Subcutaneous abdominal adipose tissue (tissue), 5 donors: ENCODE measurements at regions not wholly inside any gene's neighbourhood (a gene's known extent, or its start where the extent isn't known, plus 50 kb on each side); places are given as distances from the start of the nearest gene placed in this dataset.

Source experiments
- H3K27ac ChIP-seq: one replicate; pipeline ENCODE4 v1.7.0; 2013; ENCODE audit warnings: low read depth, mild to moderate bottlenecking, inconsistent platforms, low read length, moderate library complexity
- H3K27me3 ChIP-seq, 5 donors: one replicate each; pipeline ENCODE4 v1.7.0; 2013; ENCODE audit warnings: low read length in 5 of 5, inconsistent platforms in 1 of 5; ENCODE audit not compliant: control insufficient read depth in 5 of 5, insufficient read depth in 4 of 5
- H3K36me3 ChIP-seq, 5 donors: one replicate each; pipeline ENCODE4 v1.7.0; 2013; ENCODE audit warnings: low read length in 5 of 5; ENCODE audit not compliant: control insufficient read depth in 5 of 5, insufficient read depth in 5 of 5
- H3K4me1 ChIP-seq, 5 donors: one replicate each; pipeline ENCODE4 v1.7.0; 2013; ENCODE audit warnings: low read length in 5 of 5, mild to moderate bottlenecking in 3 of 5, moderate library complexity in 1 of 5; ENCODE audit not compliant: control insufficient read depth in 5 of 5, insufficient read depth in 5 of 5
- H3K4me3 ChIP-seq, 5 donors: one replicate each; pipeline ENCODE4 v1.7.0; 2013; ENCODE audit warnings: low read length in 5 of 5, low read depth in 1 of 5
- H3K9ac ChIP-seq, 5 donors: one replicate each; pipeline ENCODE4 v1.7.0; 2013; ENCODE audit warnings: low read length in 5 of 5, mild to moderate bottlenecking in 4 of 5, moderate library complexity in 3 of 5
- H3K9me3 ChIP-seq, 5 donors: one replicate each; pipeline ENCODE4 v1.7.0; 2013; ENCODE audit warnings: low read length in 5 of 5; ENCODE audit not compliant: control insufficient read depth in 5 of 5
- donor health status: healthy.
- donor health status: healthy.
- donor health status: healthy.
- donor health status: healthy.
- donor health status: healthy.

DNA sequence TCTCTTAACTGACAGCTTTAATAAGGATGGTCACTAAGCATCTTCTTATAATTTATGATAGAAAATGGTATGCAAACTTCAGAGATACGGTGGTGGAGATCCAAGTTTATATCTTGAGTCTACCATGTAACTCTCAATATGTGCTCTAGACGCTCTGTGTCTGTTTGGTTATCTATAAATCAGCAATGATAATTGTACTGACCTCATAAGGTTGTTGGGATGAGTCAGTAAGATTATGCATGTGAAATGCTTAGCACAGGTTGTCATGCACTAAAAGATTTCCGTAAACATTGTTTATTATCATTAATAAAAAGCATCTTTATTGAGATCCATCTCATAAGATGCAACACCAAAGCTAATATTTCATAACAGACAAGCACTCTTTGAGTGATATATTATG, 1094.9 kb upstream of the EEF2KMT start:
- Histone ChIP-seq H3K27me3 (no peaks in the 10 kb centered on the region), H3K36me3 (no peaks in the 10 kb centered on the region), H3K9me3 (peaks cover 0 to 5% (median 0%) of the 10 kb centered on the region in 5 donors), H3K4me3 (no peak overlapping the region), H3K9ac (no peak overlapping the region), H3K27ac (no peak overlapping the region), H3K4me1 (no peaks in the 10 kb centered on the region)

DNA sequence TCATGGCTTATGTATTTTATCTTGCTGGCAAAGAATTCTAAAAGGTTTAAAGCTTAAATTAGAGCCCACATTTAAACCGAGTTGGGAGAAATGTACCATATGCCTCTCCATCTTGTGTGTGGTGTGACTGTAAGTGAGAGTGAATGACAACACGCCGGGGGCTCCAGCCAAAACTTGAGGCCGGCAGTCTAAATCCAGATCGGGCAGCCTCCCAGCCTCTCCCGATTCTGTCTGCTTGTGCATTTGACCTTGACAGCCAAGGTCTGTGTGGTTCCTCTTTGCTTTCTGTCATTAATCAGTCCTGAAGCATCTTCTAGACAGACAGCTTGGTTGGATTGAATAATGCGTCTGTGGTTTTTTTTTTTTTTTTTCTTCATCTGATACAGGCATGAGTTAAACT, 1093.2 kb upstream of the EEF2KMT start:
- peaks cover 0 to 10% (median 0%) of the 10 kb centered on the region in 5 donors for H3K9me3 ChIP-seq
- no peaks in the 10 kb centered on the region for H3K36me3 ChIP-seq
- no peaks in the 10 kb centered on the region for H3K4me1 ChIP-seq
- no peak overlapping the region for H3K4me3 ChIP-seq
- H3K27me3 ChIP-seq = no peaks in the 10 kb centered on the region
- H3K27ac ChIP-seq = no peak overlapping the region
- H3K9ac ChIP-seq = no peak overlapping the region

DNA sequence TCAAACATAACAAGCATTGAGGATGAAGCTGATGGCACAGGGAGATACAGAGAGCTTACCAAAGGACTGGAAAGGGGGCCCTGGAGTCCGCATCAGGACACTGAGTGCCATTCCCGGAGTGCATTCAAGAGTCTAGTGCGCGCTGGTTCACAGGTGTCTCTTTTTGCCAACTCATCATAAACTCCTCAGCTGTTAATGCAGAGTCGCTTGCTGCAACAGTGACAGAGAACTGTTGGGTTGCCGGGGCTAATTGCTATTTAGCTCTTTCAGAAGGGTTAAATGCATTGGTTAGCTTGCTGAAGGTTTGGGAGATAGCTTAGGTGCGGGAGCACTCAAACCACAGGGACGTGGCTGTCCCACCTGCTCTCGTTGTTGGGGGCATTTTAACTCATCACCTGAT, 1091.6 kb upstream of the EEF2KMT start:
- Histone ChIP-seq H3K9me3 (peaks cover 0 to 7% (median 0%) of the 10 kb centered on the region in 5 donors), H3K9ac (no peak overlapping the region), H3K36me3 (no peaks in the 10 kb centered on the region), H3K4me1 (no peaks in the 10 kb centered on the region), H3K27me3 (no peaks in the 10 kb centered on the region), H3K4me3 (no peak overlapping the region), H3K27ac (no peak overlapping the region)

DNA sequence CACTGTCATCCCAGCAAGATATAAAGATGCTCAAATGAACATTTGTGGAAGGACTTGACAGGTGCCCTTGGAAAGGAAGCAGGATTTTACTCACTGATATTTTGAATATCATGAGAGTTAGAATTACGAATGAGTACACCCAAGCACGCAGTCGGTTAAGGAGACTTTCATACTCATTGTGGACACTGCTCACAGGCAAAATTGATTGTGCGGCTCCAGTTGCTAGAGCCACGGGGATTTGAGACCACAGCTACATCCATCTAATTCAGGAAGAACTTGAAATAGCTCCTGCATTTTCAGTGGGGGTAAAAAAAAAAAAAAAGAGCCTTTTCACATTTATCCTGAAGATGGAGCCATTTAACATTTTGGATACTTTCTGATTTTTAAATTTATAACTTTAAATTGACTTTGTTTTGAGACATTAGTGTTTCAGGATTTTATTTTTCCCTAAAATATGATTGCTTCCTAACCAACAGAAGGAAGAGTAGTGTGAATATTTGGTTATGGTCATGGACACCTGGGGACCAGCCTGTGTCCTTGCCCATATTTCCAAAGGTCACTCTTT, 1080.1 kb upstream of the EEF2KMT start:
- no peak overlapping the region for H3K27ac ChIP-seq
- no peak overlapping the region for H3K9ac ChIP-seq
- H3K4me1 ChIP-seq = no peaks in the 10 kb centered on the region
- H3K4me3 ChIP-seq = no peak overlapping the region
- no peaks in the 10 kb centered on the region for H3K27me3 ChIP-seq
- H3K36me3 ChIP-seq = no peaks in the 10 kb centered on the region
- no peaks in the 10 kb centered on the region for H3K9me3 ChIP-seq

DNA sequence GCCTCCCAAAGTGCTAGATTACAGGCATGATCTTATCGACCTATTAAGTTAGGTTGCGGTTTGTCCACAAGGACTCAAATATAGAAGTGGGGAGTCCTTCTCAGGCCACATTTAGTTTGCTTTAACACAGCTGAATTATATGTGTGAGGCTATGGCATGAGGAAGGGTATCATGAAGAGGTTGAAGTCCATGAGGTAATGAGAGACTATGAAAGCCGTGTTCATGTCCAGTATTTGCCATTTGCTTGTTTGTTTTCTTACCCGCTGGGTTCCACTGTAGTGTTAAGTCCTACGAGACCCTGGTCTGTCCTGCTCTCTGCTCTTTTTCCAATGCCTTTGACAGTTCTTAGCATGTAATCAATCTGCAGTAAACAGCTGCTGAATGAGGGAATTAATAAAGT, 1072.4 kb upstream of the EEF2KMT start:
- Histone ChIP-seq H3K9ac (no peak overlapping the region), H3K36me3 (no peaks in the 10 kb centered on the region), H3K4me3 (no peak overlapping the region), H3K27ac (no peak overlapping the region), H3K9me3 (peaks cover 0 to 2% (median 0%) of the 10 kb centered on the region in 5 donors), H3K4me1 (no peaks in the 10 kb centered on the region), H3K27me3 (no peaks in the 10 kb centered on the region)

DNA sequence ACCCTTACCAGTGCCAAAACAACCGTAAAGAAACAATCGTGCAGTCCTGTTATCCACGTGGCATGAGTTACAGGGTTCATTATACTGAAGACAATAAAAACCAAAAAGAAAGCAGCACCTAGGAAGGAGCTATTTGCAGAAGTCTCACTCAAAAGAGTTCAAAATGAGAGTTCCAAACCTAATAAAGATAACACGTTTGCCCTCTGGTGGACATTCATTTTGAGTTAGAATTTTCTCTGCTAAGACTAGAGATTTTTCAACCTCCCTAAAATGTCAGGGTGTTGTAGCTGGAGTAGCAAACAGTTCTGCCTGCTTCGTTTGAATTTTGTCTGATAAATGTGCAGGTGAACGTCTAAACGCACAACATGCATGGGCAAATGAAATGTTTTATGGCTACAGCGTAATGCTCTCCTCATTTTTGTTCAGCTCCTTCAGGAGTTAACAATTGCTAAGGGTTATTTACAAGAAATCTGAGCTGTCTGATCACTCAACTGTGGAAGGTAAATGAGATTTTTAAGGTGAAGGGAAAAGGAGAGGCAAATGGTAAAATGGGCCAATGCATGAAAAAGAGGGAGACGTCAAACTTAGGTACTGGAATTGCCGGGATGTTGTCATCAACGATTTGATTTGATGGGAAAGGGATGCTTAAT, 1067.9 kb upstream of the EEF2KMT start:
- H3K9ac ChIP-seq = no peak overlapping the region
- no peaks in the 10 kb centered on the region for H3K4me1 ChIP-seq
- no peaks in the 10 kb centered on the region for H3K27me3 ChIP-seq
- H3K4me3 ChIP-seq = no peak overlapping the region
- H3K27ac ChIP-seq = no peak overlapping the region
- H3K9me3 ChIP-seq = peaks cover 0 to 2% (median 0%) of the 10 kb centered on the region in 5 donors
- H3K36me3 ChIP-seq = no peaks in the 10 kb centered on the region

DNA sequence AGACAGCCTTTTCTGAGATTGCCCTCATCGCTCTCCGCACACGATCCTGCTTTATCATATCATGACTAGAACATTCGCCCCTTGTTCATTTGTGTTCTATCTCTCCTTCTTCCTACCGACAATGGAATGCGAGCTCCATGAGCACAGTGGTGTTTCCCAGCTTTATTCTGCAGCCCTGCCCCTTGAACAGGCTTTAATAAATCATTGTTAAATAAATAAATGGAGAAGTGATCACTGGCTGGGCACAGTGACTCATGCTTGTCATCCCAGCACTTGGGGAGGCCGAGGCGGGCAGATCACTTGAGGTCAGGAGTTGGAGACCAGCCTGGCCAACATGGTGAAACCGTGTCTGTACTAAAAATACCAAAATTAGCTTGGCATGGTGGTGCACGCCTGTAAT, 1063.3 kb upstream of the EEF2KMT start:
- no peaks in the 10 kb centered on the region for H3K36me3 ChIP-seq
- no peaks in the 10 kb centered on the region for H3K27me3 ChIP-seq
- no peak overlapping the region for H3K27ac ChIP-seq
- H3K4me3 ChIP-seq = no peak overlapping the region
- H3K9me3 ChIP-seq = no peaks in the 10 kb centered on the region
- H3K4me1 ChIP-seq = no peaks in the 10 kb centered on the region
- H3K9ac ChIP-seq = no peak overlapping the region

DNA sequence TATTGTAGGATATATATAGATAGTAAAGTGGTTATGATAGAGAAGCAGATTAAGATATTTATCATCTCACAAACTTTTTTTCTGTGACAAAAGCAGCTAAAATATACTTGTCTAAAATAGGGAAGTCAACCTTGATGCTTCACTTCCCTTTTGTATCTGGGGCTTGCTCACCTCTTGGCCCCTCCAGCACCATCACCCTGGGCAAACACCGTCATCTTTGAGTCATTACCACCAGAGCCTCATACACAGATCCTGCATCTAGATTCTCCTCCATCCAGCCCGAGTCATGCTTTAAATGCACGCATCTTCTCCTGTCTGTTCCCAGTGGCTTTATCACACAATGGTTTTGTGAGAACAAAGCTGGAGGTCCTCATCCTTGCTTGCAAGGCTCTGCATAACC, 1062.7 kb upstream of the EEF2KMT start:
- no peaks in the 10 kb centered on the region for H3K36me3 ChIP-seq
- H3K9me3 ChIP-seq = no peaks in the 10 kb centered on the region
- H3K27ac ChIP-seq = no peak overlapping the region
- no peak overlapping the region for H3K4me3 ChIP-seq
- no peak overlapping the region for H3K9ac ChIP-seq
- H3K27me3 ChIP-seq = no peaks in the 10 kb centered on the region
- no peaks in the 10 kb centered on the region for H3K4me1 ChIP-seq

DNA sequence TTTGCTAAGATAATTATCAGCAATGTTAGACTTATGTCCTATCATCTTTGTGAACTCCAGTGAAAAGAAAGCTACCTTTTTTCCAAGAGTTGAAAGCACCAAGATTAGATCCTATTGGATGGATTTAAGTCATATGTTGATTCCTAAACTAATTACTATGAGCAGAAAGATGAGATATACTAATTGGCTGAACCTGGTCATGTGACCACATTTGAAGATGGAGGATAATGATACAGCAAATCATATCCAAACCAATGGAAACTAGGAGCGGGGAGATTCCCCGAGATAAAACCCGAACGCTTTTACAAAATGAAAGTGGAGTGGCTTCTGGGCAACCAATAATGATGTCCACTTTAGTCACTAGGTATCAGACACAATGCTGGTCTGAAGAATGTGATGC, 1060.2 kb upstream of the EEF2KMT start:
- Histone ChIP-seq H3K27ac (no peak overlapping the region), H3K9ac (no peak overlapping the region), H3K4me3 (no peak overlapping the region), H3K4me1 (no peaks in the 10 kb centered on the region), H3K27me3 (no peaks in the 10 kb centered on the region), H3K9me3 (no peaks in the 10 kb centered on the region), H3K36me3 (no peaks in the 10 kb centered on the region)

DNA sequence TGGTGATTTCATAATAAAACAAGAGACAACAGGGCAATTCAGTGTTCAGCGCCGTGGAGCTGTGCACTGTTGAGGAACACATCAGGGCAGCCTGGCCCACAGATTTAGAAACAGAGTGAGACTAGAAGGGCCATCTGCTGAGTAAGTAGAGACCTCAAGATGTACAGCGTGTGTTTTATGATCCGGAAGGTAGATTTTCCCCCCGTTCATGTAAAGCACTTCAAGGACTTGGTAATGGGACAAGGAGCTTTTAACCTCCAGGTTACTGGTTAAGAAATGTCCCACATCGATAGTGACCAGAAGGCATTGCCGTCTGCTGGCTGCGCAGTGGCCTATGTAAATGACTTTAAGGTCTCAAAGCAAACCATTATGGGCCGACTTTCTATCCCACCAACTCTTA, 1057.7 kb upstream of the EEF2KMT start:
- H3K4me1 ChIP-seq = no peaks in the 10 kb centered on the region
- no peaks in the 10 kb centered on the region for H3K36me3 ChIP-seq
- no peak overlapping the region for H3K9ac ChIP-seq
- H3K27ac ChIP-seq = no peak overlapping the region
- H3K27me3 ChIP-seq = no peaks in the 10 kb centered on the region
- H3K9me3 ChIP-seq = no peaks in the 10 kb centered on the region
- H3K4me3 ChIP-seq = no peak overlapping the region
